ENCODE measurements at regions not wholly inside any gene's neighbourhood (a gene's known extent, or its start where the extent isn't known, plus 50 kb on each side); places are given as distances from the start of the nearest gene placed in this dataset.

GRCh38 chr13:73190477-73190876 lies 131.7 kb downstream of the KLF5 start:
- POLR2A ChIA-PET = no interaction called here
- intact Hi-C loops (cut with micrococcal nuclease) = no loop called here
- H3K4me3 Mint-ChIP-seq = no peak overlapping the region
- no peaks in the 10 kb centered on the region for H3K9me3 Mint-ChIP-seq
- CTCF ChIA-PET = no interaction called here
- no peak for DNase-seq
- H3K4me1 Mint-ChIP-seq = no peaks in the 10 kb centered on the region
- ATAC-seq (ENCODE audit: low read depth) = no peak
- no peaks in the 10 kb centered on the region for H3K36me3 Mint-ChIP-seq (ENCODE audit: low read depth)
- no peak for TF ChIP-seq CTCF (IDR thresholded peaks at IDR 0.05)
- H3K27ac Mint-ChIP-seq = no peak overlapping the region
- H3K27me3 Mint-ChIP-seq = no peaks in the 10 kb centered on the region

DNA sequence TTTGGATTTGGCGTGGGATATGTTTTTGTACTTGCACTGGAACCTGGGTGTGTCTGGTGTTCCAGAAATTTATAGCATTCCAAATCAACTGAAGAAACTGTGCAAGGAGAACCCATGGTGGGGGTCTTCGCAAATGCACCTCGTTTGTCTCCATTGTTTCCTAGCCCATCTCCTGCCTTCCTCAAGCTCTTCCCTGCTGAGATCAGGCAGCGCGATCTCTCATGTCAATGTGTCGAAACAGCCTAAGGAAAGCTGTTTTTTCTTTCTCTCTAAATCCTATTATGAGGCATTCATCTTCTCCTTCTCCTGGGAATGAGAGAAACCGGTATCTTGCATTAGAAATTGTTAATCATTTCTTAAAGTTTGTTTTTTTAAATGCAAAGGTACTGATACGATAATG lies 131.0 kb downstream of the KLF5 start:
- POLR2A ChIA-PET = no interaction called here
- CTCF ChIA-PET = no interaction called here
- no peak overlapping the region for H3K27ac Mint-ChIP-seq
- no peak for TF ChIP-seq CTCF (IDR thresholded peaks at IDR 0.05)
- H3K36me3 Mint-ChIP-seq (ENCODE audit: low read depth) = no peaks in the 10 kb centered on the region
- no peak overlapping the region for H3K4me3 Mint-ChIP-seq
- intact Hi-C loops (cut with micrococcal nuclease) = no loop called here
- H3K4me1 Mint-ChIP-seq = no peaks in the 10 kb centered on the region
- ATAC-seq (ENCODE audit: low read depth) (no peak), DNase-seq (no peak)
- H3K9me3 Mint-ChIP-seq = no peaks in the 10 kb centered on the region
- no peaks in the 10 kb centered on the region for H3K27me3 Mint-ChIP-seq

GRCh38 chr13:73189362-73189761 lies 130.6 kb downstream of the KLF5 start:
- DNase-seq (no peak), ATAC-seq (ENCODE audit: low read depth) (no peak)
- Mint-ChIP-seq H3K36me3 (ENCODE audit: low read depth) (no peaks in the 10 kb centered on the region), H3K4me1 (no peaks in the 10 kb centered on the region), H3K27me3 (no peaks in the 10 kb centered on the region), H3K4me3 (no peak overlapping the region), H3K9me3 (no peaks in the 10 kb centered on the region), H3K27ac (no peak overlapping the region)
- TF ChIP-seq CTCF (IDR thresholded peaks at IDR 0.05) = no peak
- CTCF ChIA-PET = no interaction called here
- intact Hi-C loops (cut with micrococcal nuclease) = no loop called here
- POLR2A ChIA-PET = no interaction called here

GRCh38 chr13:73187106-73187505 lies 128.3 kb downstream of the KLF5 start:
- DNase-seq (no peak), ATAC-seq (ENCODE audit: low read depth) (no peak)
- Mint-ChIP-seq H3K4me1 (no peaks in the 10 kb centered on the region), H3K4me3 (no peak overlapping the region), H3K27me3 (no peaks in the 10 kb centered on the region), H3K9me3 (no peaks in the 10 kb centered on the region), H3K27ac (no peak overlapping the region), H3K36me3 (ENCODE audit: low read depth) (no peaks in the 10 kb centered on the region)
- CTCF ChIA-PET = no interaction called here
- TF ChIP-seq CTCF (IDR thresholded peaks at IDR 0.05) = no peak
- intact Hi-C loops (cut with micrococcal nuclease) = no loop called here
- POLR2A ChIA-PET = no interaction called here

DNA sequence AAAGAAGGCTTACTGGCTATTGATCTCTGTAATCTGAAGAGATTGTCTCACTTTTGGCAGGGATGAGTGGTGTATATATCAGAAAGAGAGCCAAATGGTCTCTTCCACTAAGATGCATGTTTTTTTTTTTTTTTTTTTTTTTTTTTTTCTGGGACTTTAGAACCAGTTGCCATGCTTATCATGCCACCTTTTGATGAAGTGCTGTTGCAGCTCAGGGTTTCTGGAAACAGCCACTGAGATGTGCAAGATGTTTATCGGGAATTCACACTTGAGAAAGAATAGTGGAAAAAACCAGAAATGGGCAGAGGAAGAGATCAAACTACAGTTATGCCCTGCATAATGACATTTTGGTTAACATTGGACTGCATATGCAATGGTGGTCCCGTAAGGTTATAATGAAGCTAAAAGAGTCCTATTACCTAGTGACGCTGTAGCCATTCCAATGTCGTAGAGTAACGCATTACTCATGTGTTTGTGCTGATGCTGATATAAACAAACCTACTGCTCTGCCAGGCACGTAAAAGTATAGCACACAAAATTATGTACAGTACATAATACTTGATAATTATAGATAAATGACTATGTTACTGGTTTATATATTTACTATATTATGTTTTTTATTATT lies 121.0 kb downstream of the KLF5 start:
- CTCF ChIA-PET = interaction anchor here (0.6 kb wide), 1 partner anchor 243 kb away, joined by 3 read pairs; no protein-coding TSS in a partner anchor
- Mint-ChIP-seq H3K9me3 (no peaks in the 10 kb centered on the region), H3K27me3 (no peaks in the 10 kb centered on the region), H3K4me3 (no peak overlapping the region), H3K4me1 (no peaks in the 10 kb centered on the region), H3K36me3 (ENCODE audit: low read depth) (no peaks in the 10 kb centered on the region), H3K27ac (no peak overlapping the region)
- no peak for ATAC-seq (ENCODE audit: low read depth)
- no peak for TF ChIP-seq CTCF (IDR thresholded peaks at IDR 0.05)
- intact Hi-C loops (cut with micrococcal nuclease) = no loop called here
- no peak for DNase-seq
- POLR2A ChIA-PET = no interaction called here

Measured in activated B cell treated with CpG ODN at 0.5 μM for 24 hours (primary cell).